HepG2 (cell line): ENCODE measurements at regions not wholly inside any gene's neighbourhood (a gene's known extent, or its start where the extent isn't known, plus 50 kb on each side); places are given as distances from the start of the nearest gene placed in this dataset.

Experiments
- ATAC-seq: fragments of 200-7000 bp; cut with Tn5 transposase; 3 replicates; pipeline ENCODE4 v1.9.1; 2020; ENCODE audit warnings: mild to moderate bottlenecking, moderate library complexity
- BruUV-seq: library from RNA; stranded (reverse); fragments of 400-500 nt; replicated peaks from 2 replicates; lab custom pipeline; 2021; lab: Mats Ljungman, UMichigan
- CTCF ChIA-PET: fragments of 300-600 bp; formaldehyde crosslinking; extraction: SDS; loops from one replicate; lab custom pipeline; 2021; ENCODE audit warnings: low total read pairs, inconsistent platforms, low intra/inter-chr PET ratio; lab: Yijun Ruan, JAX
- POLR2A ChIA-PET: fragments of 350-600 bp; sonication (Branson Sonifier 250); formaldehyde crosslinking; loops from one replicate; lab custom pipeline; 2020; ENCODE audit warnings: antibody characterized with exemption, inconsistent platforms; lab: Yijun Ruan, JAX
- DNase-seq: peaks from one replicate; pipeline ENCODE4 v3.0.0-alpha.2; 2015; ENCODE audit warnings: low spot score
- FAIRE-seq: peaks from 3 replicates; lab custom pipeline; 2011; peaks lifted over from hg19 to GRCh38; lab: Jason Lieb, UNC
- H2AFZ ChIP-seq: one replicate; pipeline ENCODE4 v1.6.1; 2011; ENCODE audit warnings: low read length, inconsistent platforms
- H3K27ac ChIP-seq: fragments of 300-600 bp; 3 replicates; pipeline ENCODE4 v1.8.0; 2011; ENCODE audit warnings: mixed run types, mild to moderate bottlenecking, mixed read lengths, low read length, inconsistent platforms; ENCODE audit not compliant: insufficient read depth; ENCODE audit errors: extremely low read length
- H3K27me3 ChIP-seq, 2 experiments: fragments of 200-600 bp in 1 of 2; 2 replicates in 1 of 2; 3 replicates in 1 of 2; pipeline versions ENCODE4 v1.6.0 to v1.8.0; 2011; ENCODE audit warnings: low read length in 2 of 2, mild to moderate bottlenecking in 2 of 2, moderate library complexity in 2 of 2, inconsistent platforms in 1 of 2; ENCODE audit not compliant: insufficient read depth in 2 of 2, control insufficient read depth in 1 of 2
- H3K36me3 ChIP-seq, 2 experiments: fragments of 200-600 bp in 1 of 2; replicated peaks in 1 of 2; 2 replicates in 1 of 2; 3 replicates in 1 of 2; pipeline versions ENCODE4 v1.5.1 to v1.8.0; 2011; ENCODE audit warnings: low read length in 2 of 2, inconsistent platforms in 1 of 2; ENCODE audit not compliant: insufficient read depth in 2 of 2, control insufficient read depth in 1 of 2
- H3K4me1 ChIP-seq: 2 replicates; pipeline ENCODE4 v1.5.1; 2012; ENCODE audit warnings: low read length, inconsistent platforms; ENCODE audit not compliant: insufficient read depth
- H3K4me2 ChIP-seq: 2 replicates; pipeline ENCODE4 v1.6.0; 2011; ENCODE audit warnings: low read depth, low read length, inconsistent platforms
- H3K4me3 ChIP-seq, 3 experiments: fragments of 200-600 bp in 1 of 3; sonication (generic), shearing (Covaris generic) in 1 of 3; replicated peaks in 1 of 3; 2 replicates each; pipeline ENCODE4 v1.5.1; 2011 to 2016; ENCODE audit warnings: low read length in 3 of 3, inconsistent platforms in 2 of 3, low read depth in 2 of 3, mild to moderate bottlenecking in 2 of 3, control low read depth in 1 of 3, mixed read lengths in 1 of 3; ENCODE audit not compliant: insufficient read depth in 1 of 3
- H3K79me2 ChIP-seq: one replicate; pipeline ENCODE4 v1.6.1; 2011; ENCODE audit warnings: low read length, inconsistent platforms; ENCODE audit not compliant: insufficient read depth
- H3K9ac ChIP-seq: 2 replicates; pipeline ENCODE4 v1.6.0; 2011; ENCODE audit warnings: mild to moderate bottlenecking, low read depth, low read length, inconsistent platforms; ENCODE audit not compliant: insufficient read depth
- H3K9me3 ChIP-seq: 2 replicates; pipeline ENCODE4 v1.5.1; 2012; ENCODE audit warnings: mild to moderate bottlenecking, low read length
- H4K20me1 ChIP-seq: 2 replicates; pipeline ENCODE4 v1.6.0; 2011; ENCODE audit warnings: inconsistent platforms, mild to moderate bottlenecking, low read length, moderate library complexity; ENCODE audit not compliant: insufficient read depth
- BCL6 ChIP-seq: IDR thresholded peaks from 2 replicates; pipeline ENCODE4 v1.6.1; 2016; ENCODE audit warnings: missing genetic modification reagents, missing compliant biosample characterization
- EHMT2 ChIP-seq: fragments of 200-600 bp; sonication (generic); IDR thresholded peaks from 2 replicates; pipeline ENCODE4 v1.7.0; 2017; ENCODE audit warnings: antibody characterized with exemption, low read depth, low read length, borderline replicate concordance
- IKZF1 ChIP-seq: fragments of 450-650 bp; IDR thresholded peaks from 2 replicates; pipeline ENCODE4 v1.7.1; 2016
- MNT ChIP-seq: fragments of 450-650 bp; IDR thresholded peaks from 2 replicates; pipeline ENCODE4 v1.6.1; 2016
- RXRB ChIP-seq: IDR thresholded peaks from 2 replicates; pipeline ENCODE4 v1.6.1; 2016; ENCODE audit warnings: borderline replicate concordance, missing genetic modification reagents, missing compliant biosample characterization
- TEF ChIP-seq: sonication (generic); formaldehyde crosslinking; IDR thresholded peaks from 2 replicates; pipeline ENCODE4 v1.5.0; 2020; ENCODE audit warnings: missing genetic modification reagents
- ZHX1 ChIP-seq: sonication (generic); formaldehyde crosslinking; IDR thresholded peaks from 2 replicates; pipeline ENCODE4 v1.8.1; 2022; ENCODE audit warnings: low read depth, mild to moderate bottlenecking, missing genetic modification reagents
- ZNF512B ChIP-seq: sonication (generic); formaldehyde crosslinking; IDR thresholded peaks from 2 replicates; pipeline ENCODE4 v1.5.1; 2020; ENCODE audit warnings: missing genetic modification reagents, mild to moderate bottlenecking, borderline replicate concordance
- WGBS: methylation state at CpG from one replicate; pipeline ENCODE4 v1.1.6; 2017; ENCODE audit warnings: low lambda C conversion rate; 5-methylcytosine and 5-hydroxymethylcytosine counted together
- in situ Hi-C: cut with HindIII; loops from 2 replicates; pipeline ENCODE4 v1.10.0; 2017; ENCODE audit warnings: low pct_unique_long_range_greater_than_20kb; ENCODE audit not compliant: extremely low pct_ligation_motif_present
- intact Hi-C: fragments of 100-400 bp; cut with micrococcal nuclease; formaldehyde crosslinking; loops from one replicate; pipeline ENCODE4 v1.10.0; 2022; ENCODE audit not compliant: unreplicated experiment
- TF ChIP-seq, protein P1 (sequence below): IDR thresholded peaks from 2 replicates; pipeline ENCODE4 v1.6.1; 2016

- TF ChIP-seq TEF (CRISPR knock-in tag) (no peak), ZNF512B (no peak)
- TF ChIP-seq, protein P1, sequence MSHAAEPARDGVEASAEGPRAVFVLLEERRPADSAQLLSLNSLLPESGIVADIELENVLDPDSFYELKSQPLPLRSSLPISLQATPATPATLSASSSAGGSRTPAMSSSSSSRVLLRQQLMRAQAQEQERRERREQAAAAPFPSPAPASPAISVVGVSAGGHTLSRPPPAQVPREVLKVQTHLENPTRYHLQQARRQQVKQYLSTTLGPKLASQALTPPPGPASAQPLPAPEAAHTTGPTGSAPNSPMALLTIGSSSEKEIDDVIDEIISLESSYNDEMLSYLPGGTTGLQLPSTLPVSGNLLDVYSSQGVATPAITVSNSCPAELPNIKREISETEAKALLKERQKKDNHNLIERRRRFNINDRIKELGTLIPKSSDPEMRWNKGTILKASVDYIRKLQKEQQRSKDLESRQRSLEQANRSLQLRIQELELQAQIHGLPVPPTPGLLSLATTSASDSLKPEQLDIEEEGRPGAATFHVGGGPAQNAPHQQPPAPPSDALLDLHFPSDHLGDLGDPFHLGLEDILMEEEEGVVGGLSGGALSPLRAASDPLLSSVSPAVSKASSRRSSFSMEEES (CRISPR knock-in tag): no peak
Observed at GRCh38 chr4:83989835-83990234, 453.9 kb downstream of the GPAT3 start (continued).

GRCh38 chr4:83981156-83981555 is 445.2 kb downstream of the GPAT3 start:
- BruUV-seq: no TSS peak
- FAIRE-seq: no peak
- no peaks in the 10 kb centered on the region for H3K79me2 ChIP-seq
- H2AFZ ChIP-seq: no peak overlapping the region
- no peak overlapping the region for H3K9ac ChIP-seq
- intact Hi-C loops (no loop called here), in situ Hi-C loops (no loop called here)
- H3K4me3 ChIP-seq: no peak overlapping the region
- no peaks in the 10 kb centered on the region for H3K9me3 ChIP-seq
- ATAC-seq: no peak
- H3K4me2 ChIP-seq: no peak overlapping the region
- no peak overlapping the region for H3K27ac ChIP-seq
- no peak for DNase-seq
- no peaks in the 10 kb centered on the region for H4K20me1 ChIP-seq
- H3K27me3 ChIP-seq: no peaks in the 10 kb centered on the region
- no peaks in the 10 kb centered on the region for H3K4me1 ChIP-seq
- ChIA-PET POLR2A (no interaction called here), CTCF (no interaction called here)
- TF ChIP-seq IKZF1 (no peak), MNT (peak; percentile 99), ZHX1 (CRISPR knock-in tag) (no peak), BCL6 (CRISPR knock-in tag) (no peak), EHMT2 (no peak), RXRB (CRISPR knock-in tag) (no peak)
- WGBS: 19% methylated on average over 4 of the region's 4 CpGs
- H3K36me3 ChIP-seq: no peaks in the 10 kb centered on the region
